ENCODE measurements at regions not wholly inside any gene's neighbourhood (a gene's known extent, or its start where the extent isn't known, plus 50 kb on each side); places are given as distances from the start of the nearest gene placed in this dataset.

GRCh38 chr12:94074980-94075629 is 73.3 kb upstream of the PLXNC1 start:
- TF ChIP-seq CTCF (IDR thresholded peaks at IDR 0.05) (peak in 2 of 3 experiments; percentile 12 to 56), POLR2A (IDR thresholded peaks at IDR 0.05) (no peak), POLR2AphosphoS5 (IDR thresholded peaks at IDR 0.05; ENCODE audit: insufficient read depth in 1 of 2, low read depth in 1 of 2) (peak in 1 of 2 donors; percentile 88)
